Nephron (organoid): ENCODE measurements at regions not wholly inside any gene's neighbourhood (a gene's known extent, or its start where the extent isn't known, plus 50 kb on each side); places are given as distances from the start of the nearest gene placed in this dataset.

Experiments used
- H3K27ac Mint-ChIP-seq, 3 experiments: 2 replicates each; pipeline ENCODE4 v1.8.0; 2020; ENCODE audit warnings: mixed read lengths in 3 of 3, mild to moderate bottlenecking in 2 of 3, moderate library complexity in 1 of 3
- H3K27me3 Mint-ChIP-seq: 2 replicates; pipeline ENCODE4 v1.8.0; 2021; ENCODE audit warnings: low read depth, mild to moderate bottlenecking, moderate library complexity, mixed read lengths
- H3K36me3 Mint-ChIP-seq: 2 replicates; pipeline ENCODE4 v1.8.0; 2020; ENCODE audit warnings: low read depth, mixed read lengths
- H3K4me1 Mint-ChIP-seq: 2 replicates; pipeline ENCODE4 v1.8.0; 2020; ENCODE audit warnings: mixed read lengths
- H3K4me3 Mint-ChIP-seq, 3 experiments: 2 replicates each; pipeline ENCODE4 v1.8.0; 2020; ENCODE audit warnings: mild to moderate bottlenecking in 3 of 3, mixed read lengths in 3 of 3, moderate library complexity in 2 of 3
- H3K9me3 Mint-ChIP-seq: 2 replicates; pipeline ENCODE4 v1.8.0; 2020; ENCODE audit warnings: mixed read lengths
- TF ChIP-seq, protein P1 (sequence below), 3 experiments: fragments of 200-600 bp; sonication (generic); IDR thresholded peaks; one replicate each; pipeline ENCODE4 v1.5.0; 2021; ENCODE audit warnings: antibody characterized with exemption in 3 of 3; ENCODE audit not compliant: unreplicated experiment in 3 of 3

DNA sequence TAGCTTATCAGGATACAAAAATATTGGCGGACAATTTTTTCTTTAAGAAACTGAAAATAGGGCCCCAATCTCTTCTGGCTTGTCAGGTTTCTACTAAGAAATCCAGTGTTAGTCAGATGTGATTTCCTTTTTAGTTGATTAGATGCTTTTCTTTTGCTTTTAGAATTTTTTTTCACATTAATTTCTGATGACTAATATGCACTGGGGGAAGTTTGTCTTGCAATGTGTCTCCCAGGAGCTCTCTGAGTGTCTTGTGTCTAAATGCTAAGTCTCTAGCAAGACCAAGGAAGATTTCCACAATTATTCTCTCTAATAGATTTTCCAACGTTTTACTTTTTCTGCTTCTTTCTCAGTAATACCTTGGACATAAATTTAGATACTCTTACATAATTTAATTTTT, 559.8 kb upstream of the TYRP1 start:
- Mint-ChIP-seq H3K36me3 (no peaks in the 10 kb centered on the region), H3K27me3 (no peaks in the 10 kb centered on the region), H3K27ac (no peak overlapping the region), H3K4me1 (no peaks in the 10 kb centered on the region), H3K4me3 (no peak overlapping the region), H3K9me3 (peaks cover 5% of the 10 kb centered on the region)
- TF ChIP-seq, protein P1, sequence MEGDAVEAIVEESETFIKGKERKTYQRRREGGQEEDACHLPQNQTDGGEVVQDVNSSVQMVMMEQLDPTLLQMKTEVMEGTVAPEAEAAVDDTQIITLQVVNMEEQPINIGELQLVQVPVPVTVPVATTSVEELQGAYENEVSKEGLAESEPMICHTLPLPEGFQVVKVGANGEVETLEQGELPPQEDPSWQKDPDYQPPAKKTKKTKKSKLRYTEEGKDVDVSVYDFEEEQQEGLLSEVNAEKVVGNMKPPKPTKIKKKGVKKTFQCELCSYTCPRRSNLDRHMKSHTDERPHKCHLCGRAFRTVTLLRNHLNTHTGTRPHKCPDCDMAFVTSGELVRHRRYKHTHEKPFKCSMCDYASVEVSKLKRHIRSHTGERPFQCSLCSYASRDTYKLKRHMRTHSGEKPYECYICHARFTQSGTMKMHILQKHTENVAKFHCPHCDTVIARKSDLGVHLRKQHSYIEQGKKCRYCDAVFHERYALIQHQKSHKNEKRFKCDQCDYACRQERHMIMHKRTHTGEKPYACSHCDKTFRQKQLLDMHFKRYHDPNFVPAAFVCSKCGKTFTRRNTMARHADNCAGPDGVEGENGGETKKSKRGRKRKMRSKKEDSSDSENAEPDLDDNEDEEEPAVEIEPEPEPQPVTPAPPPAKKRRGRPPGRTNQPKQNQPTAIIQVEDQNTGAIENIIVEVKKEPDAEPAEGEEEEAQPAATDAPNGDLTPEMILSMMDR (IDR thresholded peaks at IDR 0.05; ENCODE audit: unreplicated experiment in 3 of 3): no peak

DNA sequence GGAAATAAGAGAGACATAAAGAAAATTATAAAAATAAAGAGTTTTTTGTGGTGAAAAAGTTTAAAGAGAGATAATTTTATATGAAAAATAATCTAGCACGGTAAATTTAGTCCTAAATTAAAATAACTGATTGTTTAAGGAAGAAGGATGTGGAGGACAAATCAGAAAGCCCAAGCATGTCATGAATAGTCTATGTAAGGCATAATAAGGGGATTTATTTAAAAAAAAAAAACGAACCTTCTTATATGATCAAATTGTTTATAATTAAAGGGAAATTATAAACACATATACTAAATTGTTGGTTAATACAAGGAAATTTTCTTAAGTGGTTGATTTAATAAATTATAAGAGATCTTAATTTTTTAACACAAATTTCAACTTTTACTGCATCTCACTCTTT, 551.8 kb upstream of the TYRP1 start:
- H3K27ac Mint-ChIP-seq: no peak overlapping the region
- peaks cover 20% of the 10 kb centered on the region for H3K9me3 Mint-ChIP-seq
- H3K27me3 Mint-ChIP-seq: no peaks in the 10 kb centered on the region
- TF ChIP-seq, protein P1 (IDR thresholded peaks at IDR 0.05; ENCODE audit: unreplicated experiment in 3 of 3): no peak
- no peak overlapping the region for H3K4me3 Mint-ChIP-seq
- no peaks in the 10 kb centered on the region for H3K4me1 Mint-ChIP-seq
- no peaks in the 10 kb centered on the region for H3K36me3 Mint-ChIP-seq

DNA sequence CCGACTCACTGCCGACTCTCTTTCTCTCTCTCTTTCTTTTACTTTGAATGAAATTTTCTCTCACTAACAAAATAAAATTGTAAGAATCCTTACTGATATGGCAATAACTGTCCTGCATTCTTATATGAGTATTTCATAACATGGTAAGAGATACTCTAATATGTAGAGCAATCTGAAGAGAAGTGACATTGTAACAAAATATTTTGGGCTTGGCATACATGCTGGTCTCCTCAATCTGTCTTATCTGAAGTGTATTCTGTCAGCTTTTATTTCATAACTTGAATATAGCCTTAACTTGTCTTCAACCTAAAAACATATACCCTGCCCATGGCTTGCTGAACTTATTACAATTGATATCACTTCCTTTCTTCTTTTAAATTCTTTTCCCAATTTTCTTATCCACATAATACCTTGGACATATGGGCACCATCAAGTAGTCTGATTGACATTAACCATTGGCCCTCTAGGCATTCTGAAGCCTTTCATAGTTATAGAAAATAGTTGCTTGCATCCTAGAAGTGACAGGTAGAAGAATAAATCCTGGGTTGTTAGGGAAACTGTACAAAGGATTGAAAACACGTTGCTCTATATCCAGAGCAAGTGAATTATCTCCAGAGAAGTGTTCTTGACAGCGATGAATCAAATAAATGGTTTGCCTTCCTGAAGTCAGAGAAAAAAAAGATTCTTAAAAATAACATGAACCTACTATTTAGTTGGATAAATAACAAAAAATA, 537.6 kb upstream of the TYRP1 start:
- TF ChIP-seq, protein P1 (IDR thresholded peaks at IDR 0.05; ENCODE audit: unreplicated experiment in 3 of 3): no peak
- no peak overlapping the region for H3K4me3 Mint-ChIP-seq
- no peaks in the 10 kb centered on the region for H3K9me3 Mint-ChIP-seq
- H3K36me3 Mint-ChIP-seq: no peaks in the 10 kb centered on the region
- H3K27me3 Mint-ChIP-seq: no peaks in the 10 kb centered on the region
- H3K4me1 Mint-ChIP-seq: no peaks in the 10 kb centered on the region
- no peak overlapping the region for H3K27ac Mint-ChIP-seq

DNA sequence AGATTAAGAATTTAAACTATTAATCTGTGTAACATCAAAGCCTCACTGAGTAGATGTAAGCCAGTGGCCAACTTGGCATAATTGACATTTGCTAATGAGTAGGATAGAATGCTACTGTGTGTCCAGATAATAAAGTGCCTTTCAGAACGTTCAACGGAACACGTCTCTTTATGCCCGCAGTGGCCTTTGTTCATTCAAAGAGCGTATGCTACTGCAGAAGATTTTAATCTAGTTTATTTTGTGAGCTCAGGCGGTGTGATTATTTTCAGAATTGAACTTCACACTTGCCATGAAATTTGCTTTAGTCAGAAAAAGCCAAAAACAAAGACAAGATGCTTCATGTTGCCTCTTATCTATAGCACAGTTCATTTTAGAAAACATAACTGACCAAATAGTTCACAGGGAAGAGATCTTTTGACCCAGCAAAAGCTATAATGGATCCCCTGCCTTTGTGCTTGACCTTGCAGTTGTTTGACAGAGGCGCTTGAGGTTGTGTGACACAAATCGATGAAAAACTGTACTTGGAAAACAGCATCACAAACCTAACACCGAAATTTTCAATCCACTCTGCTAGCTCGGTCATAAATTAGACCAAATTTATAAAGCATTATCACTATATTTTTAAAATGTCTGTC, 530.9 kb upstream of the TYRP1 start:
- Mint-ChIP-seq H3K36me3 (no peaks in the 10 kb centered on the region), H3K9me3 (no peaks in the 10 kb centered on the region), H3K27ac (no peak overlapping the region), H3K4me1 (no peaks in the 10 kb centered on the region), H3K27me3 (no peaks in the 10 kb centered on the region), H3K4me3 (no peak overlapping the region)
- TF ChIP-seq, protein P1 (IDR thresholded peaks at IDR 0.05; ENCODE audit: unreplicated experiment in 3 of 3): no peak

DNA sequence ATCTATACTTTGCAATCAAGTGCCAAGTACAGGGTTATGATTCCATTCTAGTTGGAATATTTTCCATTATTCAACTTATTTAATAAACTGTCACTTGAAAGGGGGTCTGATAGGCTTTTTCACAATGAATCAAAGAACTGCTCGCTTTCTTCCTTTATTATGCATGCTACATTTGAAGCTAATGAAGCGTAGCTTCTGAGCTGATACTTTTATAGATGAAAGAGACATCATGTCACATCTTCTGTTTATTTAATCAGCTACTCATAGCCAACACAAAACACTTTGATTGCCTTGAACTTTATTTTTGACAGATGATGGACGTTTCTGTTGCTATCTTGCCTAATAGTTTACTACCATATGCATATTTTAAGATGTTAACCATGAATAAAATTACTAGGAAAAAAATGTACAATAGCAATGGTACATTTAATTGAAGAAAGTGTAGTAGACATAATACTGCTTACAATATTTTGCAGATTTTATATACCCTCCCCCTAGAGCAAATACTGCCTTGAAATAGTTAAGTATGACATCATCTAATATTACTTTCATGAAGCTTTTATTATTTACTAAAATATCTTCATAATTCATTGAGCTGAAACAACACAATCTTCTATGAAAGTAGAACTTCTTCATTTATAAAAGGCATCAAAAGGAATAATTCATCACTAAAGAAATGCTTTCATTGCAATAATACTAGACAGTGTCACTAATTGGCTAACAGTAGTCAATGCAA, 529.3 kb upstream of the TYRP1 start:
- Mint-ChIP-seq H3K9me3 (no peaks in the 10 kb centered on the region), H3K27ac (no peak overlapping the region), H3K4me3 (no peak overlapping the region), H3K4me1 (no peaks in the 10 kb centered on the region), H3K36me3 (no peaks in the 10 kb centered on the region), H3K27me3 (no peaks in the 10 kb centered on the region)
- TF ChIP-seq, protein P1 (IDR thresholded peaks at IDR 0.05; ENCODE audit: unreplicated experiment in 3 of 3): no peak
